ENCODE measurements at regions not wholly inside any gene's neighbourhood (a gene's known extent, or its start where the extent isn't known, plus 50 kb on each side); places are given as distances from the start of the nearest gene placed in this dataset.

GRCh38 chr2:117701365-117701764, 113.1 kb upstream of the DDX18 start:
- Histone ChIP-seq H3K27ac (ENCODE audit: low read length) (no peak overlapping the region), H3K9ac (ENCODE audit: low read depth, low read length) (no peak overlapping the region), H2AFZ (ENCODE audit: low read depth, low read length) (no peak overlapping the region), H3K4me1 (ENCODE audit: insufficient read depth, low read length) (no peaks in the 10 kb centered on the region), H3K4me2 (ENCODE audit: insufficient read depth, low read length) (no peak overlapping the region), H3K9me3 (ENCODE audit: insufficient read depth, low read length, severe bottlenecking) (no peaks in the 10 kb centered on the region), H3K36me3 (ENCODE audit: insufficient read depth, low read length) (no peaks in the 10 kb centered on the region), H3K4me3 (ENCODE audit: low read depth in 1 of 2, low read length in 2 of 2) (no peak overlapping the region), H3K27me3 (ENCODE audit: insufficient read depth, low read length, poor library complexity) (no peaks in the 10 kb centered on the region), H3K79me2 (ENCODE audit: insufficient read depth, low read length) (no peaks in the 10 kb centered on the region), H4K20me1 (ENCODE audit: insufficient read depth, low read length) (no peaks in the 10 kb centered on the region)
- ATAC-seq (ENCODE audit: insufficient read depth, low read depth) = no peak
- TF ChIP-seq EZH2 (IDR thresholded peaks at IDR 0.05; ENCODE audit: borderline replicate concordance, low read depth, low read length, severe bottlenecking) (no peak), CTCF (IDR thresholded peaks at IDR 0.05; ENCODE audit: borderline replicate concordance, extremely low read depth, low read length, poor library complexity, severe bottlenecking) (no peak)
- DNase-seq = no peak

- no peaks in the 10 kb centered on the region for H3K4me1 ChIP-seq (ENCODE audit: insufficient read depth, low read length)
- no peaks in the 10 kb centered on the region for H3K9me3 ChIP-seq (ENCODE audit: insufficient read depth, low read length, severe bottlenecking)
- no peak for ATAC-seq (ENCODE audit: insufficient read depth, low read depth)
These were observed 112.4 kb upstream of the DDX18 start for GRCh38 chr2:117702098-117702497.

GRCh38 chr2:117703858-117704257, 110.6 kb upstream of the DDX18 start:
- no peak for TF ChIP-seq EZH2 (IDR thresholded peaks at IDR 0.05; ENCODE audit: borderline replicate concordance, low read depth, low read length, severe bottlenecking)
- TF ChIP-seq CTCF (IDR thresholded peaks at IDR 0.05; ENCODE audit: borderline replicate concordance, extremely low read depth, low read length, poor library complexity, severe bottlenecking) = no peak
- Histone ChIP-seq H4K20me1 (ENCODE audit: insufficient read depth, low read length) (no peaks in the 10 kb centered on the region), H3K27me3 (ENCODE audit: insufficient read depth, low read length, poor library complexity) (no peaks in the 10 kb centered on the region), H3K79me2 (ENCODE audit: insufficient read depth, low read length) (no peaks in the 10 kb centered on the region), H3K9ac (ENCODE audit: low read depth, low read length) (no peak overlapping the region), H3K4me2 (ENCODE audit: insufficient read depth, low read length) (no peak overlapping the region), H2AFZ (ENCODE audit: low read depth, low read length) (no peak overlapping the region), H3K27ac (ENCODE audit: low read length) (no peak overlapping the region), H3K36me3 (ENCODE audit: insufficient read depth, low read length) (no peaks in the 10 kb centered on the region), H3K4me1 (ENCODE audit: insufficient read depth, low read length) (no peaks in the 10 kb centered on the region), H3K9me3 (ENCODE audit: insufficient read depth, low read length, severe bottlenecking) (no peaks in the 10 kb centered on the region), H3K4me3 (ENCODE audit: low read depth in 1 of 2, low read length in 2 of 2) (no peak overlapping the region)
- DNase-seq (no peak), ATAC-seq (ENCODE audit: insufficient read depth, low read depth) (no peak)

More at GRCh38 chr2:117702098-117702497, 112.4 kb upstream of the DDX18 start:
- H3K4me3 ChIP-seq (ENCODE audit: low read depth in 1 of 2, low read length in 2 of 2) = no peak overlapping the region
- no peak for DNase-seq
- TF ChIP-seq EZH2 (IDR thresholded peaks at IDR 0.05; ENCODE audit: borderline replicate concordance, low read depth, low read length, severe bottlenecking) (no peak), CTCF (IDR thresholded peaks at IDR 0.05; ENCODE audit: borderline replicate concordance, extremely low read depth, low read length, poor library complexity, severe bottlenecking) (no peak)
- H3K36me3 ChIP-seq (ENCODE audit: insufficient read depth, low read length) = no peaks in the 10 kb centered on the region
- no peaks in the 10 kb centered on the region for H3K79me2 ChIP-seq (ENCODE audit: insufficient read depth, low read length)
- no peak overlapping the region for H2AFZ ChIP-seq (ENCODE audit: low read depth, low read length)
- H4K20me1 ChIP-seq (ENCODE audit: insufficient read depth, low read length) = no peaks in the 10 kb centered on the region
- H3K4me2 ChIP-seq (ENCODE audit: insufficient read depth, low read length) = no peak overlapping the region
- no peaks in the 10 kb centered on the region for H3K27me3 ChIP-seq (ENCODE audit: insufficient read depth, low read length, poor library complexity)
- no peak overlapping the region for H3K9ac ChIP-seq (ENCODE audit: low read depth, low read length)
- H3K27ac ChIP-seq (ENCODE audit: low read length) = no peak overlapping the region

GRCh38 chr2:117704818-117705217, 109.7 kb upstream of the DDX18 start:
- H3K9me3 ChIP-seq (ENCODE audit: insufficient read depth, low read length, severe bottlenecking) = no peaks in the 10 kb centered on the region
- H3K27ac ChIP-seq (ENCODE audit: low read length) = no peak overlapping the region
- no peaks in the 10 kb centered on the region for H3K79me2 ChIP-seq (ENCODE audit: insufficient read depth, low read length)
- no peak for TF ChIP-seq EZH2 (IDR thresholded peaks at IDR 0.05; ENCODE audit: borderline replicate concordance, low read depth, low read length, severe bottlenecking)
- TF ChIP-seq CTCF (IDR thresholded peaks at IDR 0.05; ENCODE audit: borderline replicate concordance, extremely low read depth, low read length, poor library complexity, severe bottlenecking) = no peak
- H3K4me1 ChIP-seq (ENCODE audit: insufficient read depth, low read length) = no peaks in the 10 kb centered on the region
- ATAC-seq (ENCODE audit: insufficient read depth, low read depth) (no peak), DNase-seq (no peak)
- no peak overlapping the region for H2AFZ ChIP-seq (ENCODE audit: low read depth, low read length)
- no peak overlapping the region for H3K4me2 ChIP-seq (ENCODE audit: insufficient read depth, low read length)
- H3K9ac ChIP-seq (ENCODE audit: low read depth, low read length) = no peak overlapping the region
- H3K4me3 ChIP-seq (ENCODE audit: low read depth in 1 of 2, low read length in 2 of 2) = no peak overlapping the region
- no peaks in the 10 kb centered on the region for H3K36me3 ChIP-seq (ENCODE audit: insufficient read depth, low read length)
- H3K27me3 ChIP-seq (ENCODE audit: insufficient read depth, low read length, poor library complexity) = no peaks in the 10 kb centered on the region
- H4K20me1 ChIP-seq (ENCODE audit: insufficient read depth, low read length) = no peaks in the 10 kb centered on the region

Data from DND-41 (cell line).